IPS-18a (cell line): ENCODE measurements at regions not wholly inside any gene's neighbourhood (a gene's known extent, or its start where the extent isn't known, plus 50 kb on each side); places are given as distances from the start of the nearest gene placed in this dataset.

Source experiments
- H3K27ac ChIP-seq: one replicate; pipeline ENCODE4 v1.5.1; 2013; ENCODE audit warnings: low read length
- H3K27me3 ChIP-seq: one replicate; pipeline ENCODE4 v1.6.1; 2013; ENCODE audit warnings: mild to moderate bottlenecking, low read length; ENCODE audit not compliant: control insufficient read depth, insufficient read depth
- H3K36me3 ChIP-seq: one replicate; pipeline ENCODE4 v1.6.1; 2013; ENCODE audit warnings: low read depth, low read length; ENCODE audit not compliant: control insufficient read depth
- H3K4me1 ChIP-seq: one replicate; pipeline ENCODE4 v1.6.1; 2013; ENCODE audit warnings: low read depth, low read length; ENCODE audit not compliant: control insufficient read depth
- H3K4me3 ChIP-seq: one replicate; pipeline ENCODE4 v1.5.1; 2013; ENCODE audit warnings: low read length
- H3K9ac ChIP-seq: one replicate; pipeline ENCODE4 v1.6.1; 2013; ENCODE audit warnings: mild to moderate bottlenecking, low read length, moderate library complexity
- H3K9me3 ChIP-seq: one replicate; pipeline ENCODE4 v1.6.1; 2013; ENCODE audit warnings: low read depth, low read length; ENCODE audit not compliant: control insufficient read depth

DNA sequence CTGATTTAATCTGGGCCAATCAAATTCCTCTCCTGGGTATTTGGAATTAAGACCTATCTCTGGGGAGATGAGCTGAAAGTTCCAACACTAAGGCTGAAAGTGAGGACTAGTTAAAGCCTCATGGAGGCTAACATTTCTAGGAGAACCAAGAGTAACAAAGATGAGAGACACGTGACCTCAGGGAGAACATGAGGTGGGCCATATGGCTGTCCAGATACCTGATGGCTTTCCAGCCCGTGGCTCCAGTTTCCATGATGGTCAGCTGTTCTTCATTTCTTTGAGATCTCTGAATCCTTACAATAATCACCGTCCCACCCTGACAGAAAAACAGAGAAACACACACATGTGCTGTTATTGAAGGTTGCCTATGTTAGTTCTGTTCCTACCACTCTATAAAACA is 66.1 kb downstream of the LEPR start:
- H3K4me3 ChIP-seq: no peak overlapping the region
- H3K4me1 ChIP-seq: no peaks in the 10 kb centered on the region
- H3K36me3 ChIP-seq: no peaks in the 10 kb centered on the region
- H3K9me3 ChIP-seq: no peaks in the 10 kb centered on the region
- H3K27me3 ChIP-seq: no peaks in the 10 kb centered on the region
- H3K27ac ChIP-seq: no peak overlapping the region
- H3K9ac ChIP-seq: no peak overlapping the region

DNA sequence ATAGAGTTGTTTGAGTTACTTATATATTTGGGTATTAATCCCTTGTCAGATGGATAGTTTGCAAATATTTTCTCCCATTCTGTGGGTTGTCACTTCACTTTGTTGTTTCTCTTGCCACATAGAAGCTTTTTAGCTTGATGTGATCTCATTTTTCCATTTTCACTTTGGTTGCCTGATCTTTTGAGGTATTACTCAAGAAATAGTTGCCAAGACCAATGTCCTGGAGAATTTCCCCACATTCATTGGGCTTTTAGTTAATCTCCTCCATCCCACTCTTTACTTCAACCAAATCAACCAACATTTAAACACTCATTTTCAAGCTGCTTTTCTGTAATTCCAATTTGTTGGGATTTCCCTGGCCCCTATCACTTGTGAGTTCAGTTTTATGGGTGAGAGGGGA is 69.0 kb downstream of the LEPR start:
- Histone ChIP-seq H3K9me3 (no peaks in the 10 kb centered on the region), H3K9ac (no peak overlapping the region), H3K27me3 (no peaks in the 10 kb centered on the region), H3K4me1 (no peaks in the 10 kb centered on the region), H3K36me3 (no peaks in the 10 kb centered on the region), H3K27ac (no peak overlapping the region), H3K4me3 (no peak overlapping the region)

DNA sequence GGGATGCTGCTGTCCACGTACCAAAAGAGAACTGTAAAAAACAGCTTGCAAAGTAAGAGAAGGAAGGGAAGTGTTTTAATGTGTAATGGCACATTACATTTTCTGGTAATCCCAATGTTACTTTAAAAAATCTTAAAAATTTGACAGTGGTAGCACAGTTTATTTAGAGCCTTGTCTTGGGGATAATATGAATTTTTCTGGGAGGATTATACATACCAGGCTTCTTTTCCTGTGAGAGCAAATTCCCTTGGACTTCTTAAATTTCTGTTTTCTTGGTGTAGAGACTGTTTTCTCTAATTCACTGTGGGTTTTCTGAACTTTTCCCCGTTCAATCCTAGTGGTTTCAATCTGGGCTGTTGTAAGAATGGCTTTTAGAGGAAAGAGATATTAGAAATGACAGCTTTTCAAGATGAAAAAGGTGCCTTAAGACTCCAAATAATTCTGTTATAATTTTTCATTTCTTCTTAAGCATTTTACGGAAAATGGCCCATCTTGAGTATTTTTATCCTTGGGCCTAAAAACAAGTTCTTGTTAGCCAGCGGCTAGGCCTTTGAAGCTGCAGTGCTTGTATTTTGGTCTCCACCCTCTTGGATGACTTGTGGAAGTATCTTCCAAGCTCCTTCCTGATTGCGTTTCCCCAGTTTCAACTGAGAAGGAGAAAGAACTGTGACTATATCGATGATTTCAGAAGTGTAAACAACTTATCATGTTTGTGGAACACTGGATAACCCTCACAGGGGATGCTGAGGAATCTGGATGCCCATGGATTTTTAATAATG is 70.0 kb downstream of the LEPR start:
- Histone ChIP-seq H3K4me3 (no peak overlapping the region), H3K9ac (no peak overlapping the region), H3K9me3 (no peaks in the 10 kb centered on the region), H3K4me1 (no peaks in the 10 kb centered on the region), H3K27ac (no peak overlapping the region), H3K36me3 (no peaks in the 10 kb centered on the region), H3K27me3 (no peaks in the 10 kb centered on the region)

DNA sequence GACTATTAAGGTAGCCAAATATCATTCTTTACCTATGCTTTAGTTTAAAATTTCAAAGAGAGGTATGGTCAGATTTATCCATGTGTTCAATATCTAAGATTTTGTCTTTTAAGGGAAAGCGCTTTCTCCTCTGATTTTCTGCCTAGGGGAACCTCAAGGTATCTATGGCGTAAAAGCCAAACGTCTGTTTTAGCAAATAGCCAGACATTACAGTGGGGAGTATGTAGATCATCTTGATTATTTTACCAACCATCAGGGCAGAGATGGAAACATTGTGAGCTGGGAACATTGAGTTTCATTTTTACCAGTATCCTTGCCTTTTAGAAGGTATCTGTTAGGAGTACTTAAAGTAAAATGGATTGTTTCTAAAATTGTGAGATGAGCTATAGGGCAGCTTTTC is 71.0 kb downstream of the LEPR start:
- no peaks in the 10 kb centered on the region for H3K36me3 ChIP-seq
- H3K27ac ChIP-seq: no peak overlapping the region
- no peak overlapping the region for H3K4me3 ChIP-seq
- no peaks in the 10 kb centered on the region for H3K9me3 ChIP-seq
- H3K4me1 ChIP-seq: no peaks in the 10 kb centered on the region
- no peak overlapping the region for H3K9ac ChIP-seq
- no peaks in the 10 kb centered on the region for H3K27me3 ChIP-seq

DNA sequence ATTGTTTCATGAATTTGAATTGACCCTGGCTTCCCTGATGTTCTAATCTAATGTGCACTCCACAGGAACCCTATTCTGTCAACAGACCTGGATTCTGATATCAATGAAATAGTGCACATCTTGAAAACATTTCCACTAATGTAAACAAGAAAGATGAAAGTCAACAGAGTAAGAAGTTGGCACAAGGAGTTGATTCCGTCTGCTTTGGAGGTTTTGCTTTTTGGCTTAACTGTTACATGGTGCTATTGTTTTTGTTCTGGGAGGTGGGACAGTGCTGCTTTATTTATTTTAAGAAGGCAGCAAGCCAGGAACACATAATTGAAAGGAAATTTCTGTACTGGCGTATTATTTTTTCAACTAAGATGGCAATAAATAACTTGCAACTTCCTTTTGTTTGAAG is 73.3 kb downstream of the LEPR start:
- no peaks in the 10 kb centered on the region for H3K27me3 ChIP-seq
- H3K4me3 ChIP-seq: no peak overlapping the region
- no peaks in the 10 kb centered on the region for H3K4me1 ChIP-seq
- H3K36me3 ChIP-seq: no peaks in the 10 kb centered on the region
- H3K9me3 ChIP-seq: no peaks in the 10 kb centered on the region
- H3K27ac ChIP-seq: no peak overlapping the region
- no peak overlapping the region for H3K9ac ChIP-seq

DNA sequence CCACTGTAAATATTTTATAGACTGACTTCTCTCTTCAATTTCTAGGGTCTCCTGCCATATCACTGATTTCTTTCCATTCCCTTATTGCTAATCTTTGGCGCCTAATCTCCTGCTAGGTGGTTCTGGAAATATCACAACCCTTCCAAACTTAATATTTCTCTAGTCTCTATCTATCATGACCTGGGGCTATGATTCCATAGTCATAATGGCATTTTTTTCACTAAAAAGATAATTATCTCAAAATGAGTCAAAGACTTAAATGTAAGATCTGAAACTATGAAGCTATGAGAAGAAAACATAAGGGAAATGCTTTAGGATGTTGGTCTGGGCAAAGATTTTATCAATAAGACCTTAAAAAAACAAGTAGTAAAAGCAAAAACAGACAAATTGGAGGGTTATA is 74.2 kb downstream of the LEPR start:
- H3K9ac ChIP-seq: no peak overlapping the region
- no peaks in the 10 kb centered on the region for H3K27me3 ChIP-seq
- no peaks in the 10 kb centered on the region for H3K9me3 ChIP-seq
- no peaks in the 10 kb centered on the region for H3K4me1 ChIP-seq
- H3K27ac ChIP-seq: no peak overlapping the region
- H3K4me3 ChIP-seq: no peak overlapping the region
- no peaks in the 10 kb centered on the region for H3K36me3 ChIP-seq

DNA sequence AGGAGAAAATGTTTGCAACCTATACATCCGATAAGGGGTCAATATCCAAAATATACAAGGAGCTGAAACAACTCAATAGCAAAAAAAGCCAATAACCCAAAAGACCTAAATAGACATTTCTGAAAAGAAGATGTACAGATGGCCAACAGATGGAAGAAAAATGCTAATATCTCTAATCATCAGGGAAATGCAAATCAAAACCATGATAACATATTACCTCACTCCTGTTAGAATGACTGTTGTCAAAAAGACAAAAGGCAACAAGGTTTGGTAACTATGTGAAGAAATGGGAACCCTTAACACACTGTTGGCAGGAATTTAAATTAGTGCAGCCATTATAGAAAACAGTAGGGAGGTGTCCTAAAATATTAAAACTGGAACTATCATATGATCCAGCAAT is 74.7 kb downstream of the LEPR start:
- Histone ChIP-seq H3K36me3 (no peaks in the 10 kb centered on the region), H3K27ac (no peak overlapping the region), H3K4me1 (no peaks in the 10 kb centered on the region), H3K9ac (no peak overlapping the region), H3K27me3 (no peaks in the 10 kb centered on the region), H3K4me3 (no peak overlapping the region), H3K9me3 (no peaks in the 10 kb centered on the region)

DNA sequence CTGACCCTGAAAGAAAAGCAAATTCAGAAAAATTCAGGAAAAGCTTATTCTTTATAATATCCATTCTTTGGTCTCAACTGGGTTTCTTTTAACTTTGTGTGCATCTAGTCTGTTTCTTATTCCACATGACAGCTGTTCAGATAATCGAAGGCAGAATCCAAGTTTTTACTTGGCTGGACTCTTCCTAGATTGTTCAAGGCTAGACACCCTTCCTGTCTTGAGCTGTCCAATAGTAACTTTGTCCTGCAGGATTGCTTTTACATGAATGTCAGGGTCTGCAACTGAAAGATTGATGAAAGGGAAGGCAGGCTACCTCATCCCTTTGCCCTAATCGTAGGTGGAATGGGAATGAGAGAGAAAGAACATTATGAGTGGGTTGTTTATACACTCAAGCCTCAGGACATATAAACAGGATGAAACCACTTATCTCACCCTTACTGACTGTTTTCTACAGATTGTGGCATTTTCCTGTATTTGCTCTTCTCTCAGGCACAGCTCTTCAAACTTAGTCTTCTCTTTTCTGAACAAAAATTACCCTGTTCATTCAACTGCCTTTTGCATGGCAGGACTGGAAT is 76.9 kb downstream of the LEPR start:
- no peak overlapping the region for H3K9ac ChIP-seq
- H3K27me3 ChIP-seq: no peaks in the 10 kb centered on the region
- no peaks in the 10 kb centered on the region for H3K4me1 ChIP-seq

DNA sequence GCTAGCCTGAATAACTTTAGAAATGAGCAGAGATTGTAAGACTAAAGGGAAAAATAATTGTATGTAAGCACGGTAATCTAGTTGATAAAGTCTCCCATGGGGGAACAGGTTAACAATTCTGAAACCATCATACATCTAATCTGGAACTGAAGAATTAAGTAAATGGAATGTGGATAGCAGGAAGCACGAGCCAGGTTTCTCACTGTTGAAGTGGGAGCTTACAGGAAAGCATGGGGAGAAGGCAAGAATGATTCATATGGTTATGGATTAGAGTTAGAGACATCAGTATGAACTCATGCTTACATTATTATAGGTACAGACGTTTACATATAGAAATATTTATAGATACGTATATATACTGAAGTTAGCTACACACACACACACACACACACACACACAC is 83.0 kb downstream of the LEPR start:
- no peaks in the 10 kb centered on the region for H3K9me3 ChIP-seq
- H3K9ac ChIP-seq: no peak overlapping the region
- H3K27me3 ChIP-seq: no peaks in the 10 kb centered on the region
- no peak overlapping the region for H3K27ac ChIP-seq
- H3K4me1 ChIP-seq: no peaks in the 10 kb centered on the region
- H3K36me3 ChIP-seq: no peaks in the 10 kb centered on the region
- no peak overlapping the region for H3K4me3 ChIP-seq

More for the DNA sequence above, 76.9 kb downstream of the LEPR start:
- H3K36me3 ChIP-seq: no peaks in the 10 kb centered on the region
- H3K27ac ChIP-seq: no peak overlapping the region
- H3K9me3 ChIP-seq: no peaks in the 10 kb centered on the region
- H3K4me3 ChIP-seq: no peak overlapping the region

DNA sequence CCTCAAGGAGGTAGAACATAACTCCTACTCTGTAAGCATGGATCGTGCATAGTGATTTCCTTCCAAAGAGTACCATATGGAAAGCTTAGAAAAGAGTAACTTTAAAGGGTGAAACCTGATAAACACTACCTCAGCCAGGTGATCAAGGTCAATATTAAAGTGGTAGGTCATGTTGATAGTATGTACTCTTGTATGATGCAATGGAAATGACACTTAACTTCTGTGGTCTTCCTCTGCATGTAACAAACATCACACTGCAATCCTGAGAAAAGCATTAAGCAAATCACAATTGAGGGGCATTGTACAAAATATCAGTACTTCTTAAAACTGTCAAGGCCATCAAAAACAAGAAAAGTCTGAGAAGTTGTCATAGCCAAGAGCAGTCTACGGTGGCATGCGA is 83.8 kb downstream of the LEPR start:
- no peaks in the 10 kb centered on the region for H3K27me3 ChIP-seq
- H3K27ac ChIP-seq: no peak overlapping the region
- no peak overlapping the region for H3K4me3 ChIP-seq
- no peaks in the 10 kb centered on the region for H3K9me3 ChIP-seq
- no peaks in the 10 kb centered on the region for H3K4me1 ChIP-seq
- H3K9ac ChIP-seq: no peak overlapping the region
- H3K36me3 ChIP-seq: no peaks in the 10 kb centered on the region

DNA sequence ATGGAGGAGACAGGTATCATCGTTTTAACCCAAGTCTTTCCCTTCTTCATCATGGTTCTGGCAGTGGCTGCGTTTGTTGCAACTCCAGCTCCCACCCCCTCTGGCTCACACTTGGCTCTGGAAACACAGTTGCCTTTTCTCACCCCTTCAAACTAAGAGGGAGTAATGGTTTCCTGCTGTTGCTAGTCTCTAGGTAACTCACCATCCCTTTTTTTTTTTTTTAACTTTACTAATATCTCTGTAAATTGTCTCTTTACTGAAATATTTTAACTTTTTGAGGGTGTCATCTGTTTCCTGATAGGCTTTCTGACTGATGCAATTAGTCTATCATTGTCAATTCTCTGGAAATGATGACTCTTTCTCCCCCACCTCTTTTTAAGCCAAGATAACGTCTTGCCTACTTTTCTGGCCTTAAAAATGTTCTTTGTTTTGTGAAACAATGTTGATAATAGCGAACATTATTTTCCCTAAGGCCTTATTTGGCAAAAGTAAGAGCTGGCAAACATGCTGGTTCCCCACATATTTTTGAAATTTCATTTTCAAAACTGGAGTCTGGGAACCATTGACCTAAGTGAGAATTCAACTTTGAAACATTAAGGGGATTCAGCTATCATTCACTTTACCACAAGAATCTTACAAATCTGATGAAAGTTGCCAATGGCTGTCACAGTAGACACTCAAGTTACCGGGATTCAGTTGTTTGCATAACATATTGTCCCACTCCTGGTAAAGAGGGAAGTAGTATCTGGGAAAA is 85.3 kb downstream of the LEPR start:
- H3K27me3 ChIP-seq: no peaks in the 10 kb centered on the region
- no peak overlapping the region for H3K27ac ChIP-seq
- no peaks in the 10 kb centered on the region for H3K36me3 ChIP-seq
- H3K4me1 ChIP-seq: peaks cover 4% of the 10 kb centered on the region
- H3K4me3 ChIP-seq: no peak overlapping the region
- H3K9me3 ChIP-seq: no peaks in the 10 kb centered on the region
- H3K9ac ChIP-seq: no peak overlapping the region
